Testis (tissue), 2 donors: ENCODE measurements at regions not wholly inside any gene's neighbourhood (a gene's known extent, or its start where the extent isn't known, plus 50 kb on each side); places are given as distances from the start of the nearest gene placed in this dataset.

Source experiments
- DNase-seq: peaks from one replicate; pipeline ENCODE4 v3.0.0-alpha.2; 2019
- H3K27ac ChIP-seq, 2 donors: fragments of 200-600 bp; sonication (generic); one replicate each; pipeline ENCODE4 v1.5.1; 2019
- H3K27me3 ChIP-seq: fragments of 200-600 bp; sonication (generic); one replicate; pipeline ENCODE4 v1.5.1; 2019
- H3K36me3 ChIP-seq: fragments of 200-600 bp; sonication (generic); one replicate; pipeline ENCODE4 v1.5.1; 2017; ENCODE audit warnings: low read depth; ENCODE audit errors: missing control alignments
- H3K4me1 ChIP-seq: fragments of 200-600 bp; sonication (generic); one replicate; pipeline ENCODE4 v1.5.1; 2019
- H3K4me3 ChIP-seq, 2 donors: fragments of 200-600 bp; sonication (generic); one replicate each; pipeline ENCODE4 v1.5.1; 2017 to 2019
- H3K9me3 ChIP-seq: fragments of 200-600 bp; sonication (generic); one replicate; pipeline ENCODE4 v1.5.1; 2017
- POLR2A ChIP-seq: fragments of 450-650 bp; IDR thresholded peaks from one replicate; pipeline ENCODE4 v1.6.1; 2017; ENCODE audit warnings: antibody characterized with exemption, mild to moderate bottlenecking, moderate library complexity
- WGBS, 2 donors: methylation state at CpG; one replicate each; pipeline ENCODE4 v1.1.5; 2018; 5-methylcytosine and 5-hydroxymethylcytosine counted together
- intact Hi-C: fragments of 100-400 bp; cut with DNase I; formaldehyde crosslinking; loops from one replicate; pipeline ENCODE4 v1.15.1; 2023; ENCODE audit warnings: low total_unique reads
- TF ChIP-seq, protein P1 (sequence below), 3 experiments: fragments of 450-650 bp in 2 of 3; fragments of 200-600 bp in 1 of 3; sonication (generic) in 1 of 3; IDR thresholded peaks; one replicate each; pipeline ENCODE4 v1.5.1; 2016 to 2019; ENCODE audit warnings: antibody characterized with exemption in 3 of 3, mild to moderate bottlenecking in 2 of 3, moderate library complexity in 1 of 3

DNA sequence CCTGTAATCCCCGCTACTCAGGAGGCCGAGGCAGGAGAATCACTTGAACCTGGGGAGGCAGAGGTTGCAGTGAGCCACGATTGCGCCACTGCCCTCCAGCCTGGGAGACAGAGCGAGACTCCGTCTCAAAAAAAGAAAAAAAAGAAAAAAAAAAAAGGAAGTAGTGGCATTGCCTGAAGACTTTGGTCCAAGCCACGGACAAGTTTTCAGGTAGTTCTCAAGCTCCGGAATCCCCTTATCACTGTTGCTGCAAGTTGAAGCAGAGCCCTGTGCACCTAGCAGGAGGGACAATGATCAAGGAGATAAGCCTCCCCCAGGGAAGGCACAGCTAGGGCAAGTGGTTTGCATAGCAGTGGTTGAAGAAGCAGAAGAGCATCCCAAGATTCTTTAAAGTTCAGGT, 97.6 kb downstream of the MEX3B start:
- intact Hi-C loops = no loop called here
- WGBS, 2 donors = 71 to 86% methylated on average over 8 of the region's 8 CpGs
- Histone ChIP-seq H3K4me1 (peaks cover 27% of the 10 kb centered on the region), H3K27me3 (no peaks in the 10 kb centered on the region), H3K4me3 (no peak overlapping the region), H3K9me3 (no peaks in the 10 kb centered on the region), H3K36me3 (no peaks in the 10 kb centered on the region), H3K27ac (no peak overlapping the region)
- TF ChIP-seq, protein P1, sequence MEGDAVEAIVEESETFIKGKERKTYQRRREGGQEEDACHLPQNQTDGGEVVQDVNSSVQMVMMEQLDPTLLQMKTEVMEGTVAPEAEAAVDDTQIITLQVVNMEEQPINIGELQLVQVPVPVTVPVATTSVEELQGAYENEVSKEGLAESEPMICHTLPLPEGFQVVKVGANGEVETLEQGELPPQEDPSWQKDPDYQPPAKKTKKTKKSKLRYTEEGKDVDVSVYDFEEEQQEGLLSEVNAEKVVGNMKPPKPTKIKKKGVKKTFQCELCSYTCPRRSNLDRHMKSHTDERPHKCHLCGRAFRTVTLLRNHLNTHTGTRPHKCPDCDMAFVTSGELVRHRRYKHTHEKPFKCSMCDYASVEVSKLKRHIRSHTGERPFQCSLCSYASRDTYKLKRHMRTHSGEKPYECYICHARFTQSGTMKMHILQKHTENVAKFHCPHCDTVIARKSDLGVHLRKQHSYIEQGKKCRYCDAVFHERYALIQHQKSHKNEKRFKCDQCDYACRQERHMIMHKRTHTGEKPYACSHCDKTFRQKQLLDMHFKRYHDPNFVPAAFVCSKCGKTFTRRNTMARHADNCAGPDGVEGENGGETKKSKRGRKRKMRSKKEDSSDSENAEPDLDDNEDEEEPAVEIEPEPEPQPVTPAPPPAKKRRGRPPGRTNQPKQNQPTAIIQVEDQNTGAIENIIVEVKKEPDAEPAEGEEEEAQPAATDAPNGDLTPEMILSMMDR (IDR thresholded peaks at IDR 0.05) = no peak
- no peak for TF ChIP-seq POLR2A
- no peak for DNase-seq

DNA sequence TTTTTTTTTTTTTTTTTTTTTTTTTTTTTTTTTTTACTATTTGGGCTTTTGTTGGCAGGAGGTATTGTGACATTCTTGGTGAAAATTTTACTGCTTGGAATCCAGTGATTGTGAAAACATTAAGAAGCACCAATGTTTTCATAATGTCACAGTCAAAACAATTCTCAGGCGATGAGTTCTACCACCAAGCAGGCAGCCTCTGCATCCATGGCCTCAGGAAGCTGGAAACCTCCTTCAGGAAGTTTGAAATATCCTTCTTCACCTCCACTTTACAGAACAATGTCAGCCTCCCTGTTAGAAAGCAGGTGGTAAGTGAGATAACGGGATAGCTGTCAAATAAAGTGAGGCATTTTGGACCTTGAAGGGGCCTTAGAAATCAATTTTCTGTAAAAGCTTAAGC, 98.3 kb downstream of the MEX3B start:
- peaks cover 30% of the 10 kb centered on the region for H3K4me1 ChIP-seq
- TF ChIP-seq, protein P1 (IDR thresholded peaks at IDR 0.05) = no peak
- TF ChIP-seq POLR2A = no peak
- intact Hi-C loops = no loop called here
- H3K9me3 ChIP-seq = no peaks in the 10 kb centered on the region
- DNase-seq = no peak
- H3K36me3 ChIP-seq = no peaks in the 10 kb centered on the region
- no peaks in the 10 kb centered on the region for H3K27me3 ChIP-seq
- no peak overlapping the region for H3K4me3 ChIP-seq
- WGBS, 2 donors = 57 to 75% methylated on average over 2 of the region's 2 CpGs
- no peak overlapping the region for H3K27ac ChIP-seq

DNA sequence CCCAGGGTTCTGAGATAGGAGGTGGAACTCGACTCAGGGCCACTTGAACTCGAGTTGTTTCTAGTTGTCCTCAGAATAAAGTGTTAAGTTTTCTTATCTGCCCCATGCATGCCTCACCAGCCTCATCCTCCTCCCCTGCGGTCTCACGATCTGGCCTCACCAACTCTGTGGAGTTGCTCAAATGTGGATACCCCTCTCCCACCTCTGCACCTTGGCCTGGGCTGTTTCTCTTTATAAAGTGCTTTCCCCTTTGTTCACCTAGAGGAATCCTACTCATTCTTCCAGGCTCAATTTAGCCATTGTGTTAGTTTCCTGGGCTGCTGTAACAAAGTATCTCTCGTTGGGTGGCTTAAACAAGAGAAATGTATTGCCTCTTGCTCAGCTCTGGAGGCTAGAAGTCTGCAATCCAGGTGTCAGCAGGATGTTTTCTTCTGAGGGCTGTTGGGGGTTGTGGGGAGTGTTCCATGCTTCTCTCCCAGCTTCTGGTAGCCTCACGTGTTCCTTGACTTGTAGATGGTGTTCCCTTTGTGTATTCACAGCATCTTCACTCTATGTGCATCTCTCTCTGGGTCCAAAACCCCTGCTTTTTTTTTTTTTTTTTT, 100.7 kb downstream of the MEX3B start:
- no peak for TF ChIP-seq POLR2A
- TF ChIP-seq, protein P1 (IDR thresholded peaks at IDR 0.05) = no peak
- H3K27ac ChIP-seq = peak overlapping the region; percentile 5 to 56
- peak; percentile 69 for DNase-seq
- intact Hi-C loops = no loop called here
- WGBS, 2 donors = 39 to 40% methylated on average over 6 of the region's 6 CpGs
- H3K27me3 ChIP-seq = no peaks in the 10 kb centered on the region
- H3K4me3 ChIP-seq = no peak overlapping the region
- H3K4me1 ChIP-seq = peaks cover 19% of the 10 kb centered on the region
- H3K36me3 ChIP-seq = no peaks in the 10 kb centered on the region
- H3K9me3 ChIP-seq = no peaks in the 10 kb centered on the region

DNA sequence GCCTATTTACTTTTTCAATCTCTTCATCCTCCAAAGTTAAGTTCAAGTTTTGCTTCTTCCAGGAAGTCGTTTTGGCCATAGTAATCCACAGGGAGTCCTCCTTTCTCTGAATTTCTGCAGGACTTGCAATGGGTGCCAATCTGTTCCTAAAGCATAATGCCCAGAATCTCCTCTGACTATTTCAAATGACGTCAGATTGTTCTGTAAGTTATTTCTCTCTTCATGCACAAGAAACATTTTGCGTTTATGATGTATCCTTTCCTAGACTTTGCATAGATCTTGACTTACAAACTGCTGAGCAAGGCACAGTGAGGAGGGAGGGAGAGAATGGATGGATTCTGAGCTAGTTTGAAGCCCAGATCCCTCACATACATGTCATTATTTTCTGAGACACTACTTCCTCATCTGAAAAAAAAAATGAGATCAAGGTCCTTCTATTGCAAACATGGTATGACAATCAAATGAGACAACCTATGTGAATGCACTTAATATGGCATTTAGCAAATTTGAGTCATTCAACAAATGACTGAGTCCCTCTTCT, 103.1 kb downstream of the MEX3B start:
- no peak for TF ChIP-seq POLR2A
- TF ChIP-seq, protein P1 (IDR thresholded peaks at IDR 0.05) = no peak
- H3K4me3 ChIP-seq = no peak overlapping the region
- no peaks in the 10 kb centered on the region for H3K9me3 ChIP-seq
- no peaks in the 10 kb centered on the region for H3K27me3 ChIP-seq
- DNase-seq = no peak
- intact Hi-C loops = no loop called here
- 64 to 67% methylated on average over 3 of the region's 3 CpGs for WGBS, 2 donors
- H3K36me3 ChIP-seq = no peaks in the 10 kb centered on the region
- peaks cover 14% of the 10 kb centered on the region for H3K4me1 ChIP-seq
- H3K27ac ChIP-seq = peak overlapping the region in 1 of 2 donors; percentile 0

DNA sequence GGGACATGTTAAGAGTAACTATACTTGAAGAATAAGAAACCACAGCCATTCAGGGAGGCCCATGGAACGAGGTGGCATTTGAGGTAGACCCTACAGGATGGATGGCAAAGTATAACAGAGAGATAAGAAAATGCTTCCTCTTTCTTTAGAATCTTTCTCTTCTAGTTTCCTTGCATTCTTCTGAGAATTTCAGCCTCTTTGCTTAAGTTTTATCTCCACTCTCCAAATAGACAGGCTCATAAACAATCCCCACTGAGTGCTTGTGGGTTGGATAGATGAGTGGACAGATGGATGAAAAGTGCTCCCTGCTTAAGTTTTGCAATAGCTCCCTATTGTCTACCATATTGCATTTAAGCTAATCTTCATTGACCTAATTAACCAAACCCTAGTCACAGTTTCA, 103.7 kb downstream of the MEX3B start:
- TF ChIP-seq, protein P1 (IDR thresholded peaks at IDR 0.05) = no peak
- TF ChIP-seq POLR2A = no peak
- H3K9me3 ChIP-seq = no peaks in the 10 kb centered on the region
- no peak overlapping the region for H3K4me3 ChIP-seq
- peak overlapping the region in 1 of 2 donors; percentile 0 for H3K27ac ChIP-seq
- H3K4me1 ChIP-seq = peaks cover 14% of the 10 kb centered on the region
- DNase-seq = no peak
- WGBS, 2 donors = 71 to 79% methylated on average over 1 of the region's 1 CpG
- intact Hi-C loops = no loop called here
- no peaks in the 10 kb centered on the region for H3K36me3 ChIP-seq
- no peaks in the 10 kb centered on the region for H3K27me3 ChIP-seq
